Fibroblast of peridontal ligament (primary cell): ENCODE measurements at regions not wholly inside any gene's neighbourhood (a gene's known extent, or its start where the extent isn't known, plus 50 kb on each side); places are given as distances from the start of the nearest gene placed in this dataset.

ENCODE experiments used
- DNase-seq: peaks from one replicate; pipeline ENCODE4 v3.0.0-alpha.2; 2010; ENCODE audit errors: extremely low read depth

- no peak for DNase-seq
These were observed 186.7 kb upstream of the SSTR4 start for GRCh38 chr20:22848364-22848763.

- DNase-seq: peak; percentile 4
These were observed 183.3 kb upstream of the SSTR4 start for GRCh38 chr20:22851679-22852346.

- DNase-seq: peak; percentile 43
These were observed 173.7 kb upstream of the SSTR4 start for GRCh38 chr20:22861231-22861980.

GRCh38 chr20:22861990-22862389 lies 173.1 kb upstream of the SSTR4 start:
- DNase-seq: no peak

GRCh38 chr20:22862671-22863230 lies 172.4 kb upstream of the SSTR4 start:
- DNase-seq: no peak

- DNase-seq: no peak
These were observed 171.3 kb upstream of the SSTR4 start for GRCh38 chr20:22863826-22864225.

GRCh38 chr20:22866812-22867341 lies 168.2 kb upstream of the SSTR4 start:
- DNase-seq: no peak

- DNase-seq: no peak
These were observed 156.9 kb upstream of the SSTR4 start for GRCh38 chr20:22878166-22878565.

GRCh38 chr20:22880277-22880676 lies 154.8 kb upstream of the SSTR4 start:
- DNase-seq: no peak

GRCh38 chr20:22887796-22888195 lies 147.3 kb upstream of the SSTR4 start:
- DNase-seq: no peak

- no peak for DNase-seq
These were observed 144.4 kb upstream of the SSTR4 start for GRCh38 chr20:22890594-22891300.

GRCh38 chr20:22901164-22901563 lies 133.9 kb upstream of the SSTR4 start:
- no peak for DNase-seq

GRCh38 chr20:22901921-22902320 lies 133.2 kb upstream of the SSTR4 start:
- no peak for DNase-seq

GRCh38 chr20:22904386-22904785 lies 130.7 kb upstream of the SSTR4 start:
- peak; percentile 44 for DNase-seq

GRCh38 chr20:22904905-22905304 lies 130.2 kb upstream of the SSTR4 start:
- DNase-seq: no peak

GRCh38 chr20:22905658-22906057 lies 129.5 kb upstream of the SSTR4 start:
- DNase-seq: peak; percentile 71

- no peak for DNase-seq
These were observed 126.7 kb upstream of the SSTR4 start for GRCh38 chr20:22908437-22908836.

GRCh38 chr20:22908944-22909343 lies 126.2 kb upstream of the SSTR4 start:
- DNase-seq: no peak

- DNase-seq: no peak
These were observed 125.7 kb upstream of the SSTR4 start for GRCh38 chr20:22909436-22909835.

- no peak for DNase-seq
These were observed 124.7 kb upstream of the SSTR4 start for GRCh38 chr20:22910287-22910852.

- DNase-seq: no peak
These were observed 120.8 kb upstream of the SSTR4 start for GRCh38 chr20:22914291-22914690.

GRCh38 chr20:22915512-22915911 lies 119.6 kb upstream of the SSTR4 start:
- no peak for DNase-seq
